GM21515 (cell line): ENCODE measurements at regions not wholly inside any gene's neighbourhood (a gene's known extent, or its start where the extent isn't known, plus 50 kb on each side); places are given as distances from the start of the nearest gene placed in this dataset.
"Not testable (repeated sequence)": the region's sequence is repeated elsewhere in the genome, so short reads cannot be mapped to it uniquely, and the experiment has no call there.

ENCODE experiments used
- ATAC-seq: cut with Tn5 transposase; IDR thresholded peaks from one replicate; pipeline ENCODE4 v1.9.1; 2021; ENCODE audit not compliant: unreplicated experiment

DNA sequence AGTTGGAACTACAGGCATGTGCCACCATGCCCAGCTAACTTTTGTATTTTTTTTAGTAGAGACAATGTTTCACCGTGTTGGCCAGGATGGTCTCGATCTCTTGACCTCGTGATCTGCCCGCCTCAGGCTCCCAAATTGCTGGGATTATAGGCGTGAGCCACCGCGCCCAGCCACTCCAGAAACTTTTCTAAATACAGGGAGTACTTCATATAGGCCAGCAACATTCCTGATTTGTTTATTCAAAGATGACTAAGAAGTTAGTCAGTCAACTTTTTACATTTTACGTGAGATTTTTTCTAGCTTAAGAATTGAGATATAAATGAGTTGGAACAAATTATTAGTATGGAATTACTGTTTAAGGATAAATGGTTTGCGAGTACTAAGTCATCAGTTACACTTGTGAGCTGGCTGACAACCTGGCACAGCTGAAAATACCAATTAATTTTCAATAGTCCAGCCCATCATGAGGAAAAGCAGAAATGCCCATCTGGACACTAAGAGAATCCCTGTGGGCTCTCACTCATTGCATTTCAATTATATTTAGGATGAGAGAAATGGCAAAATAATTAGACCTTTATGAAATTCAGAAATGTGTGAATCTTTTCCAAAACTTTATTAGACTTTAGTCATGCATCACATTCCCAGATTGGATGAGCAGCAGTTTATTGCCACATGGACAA is 430.8 kb upstream of the SPATA31A3 start:
- not testable (repeated sequence) for ATAC-seq

DNA sequence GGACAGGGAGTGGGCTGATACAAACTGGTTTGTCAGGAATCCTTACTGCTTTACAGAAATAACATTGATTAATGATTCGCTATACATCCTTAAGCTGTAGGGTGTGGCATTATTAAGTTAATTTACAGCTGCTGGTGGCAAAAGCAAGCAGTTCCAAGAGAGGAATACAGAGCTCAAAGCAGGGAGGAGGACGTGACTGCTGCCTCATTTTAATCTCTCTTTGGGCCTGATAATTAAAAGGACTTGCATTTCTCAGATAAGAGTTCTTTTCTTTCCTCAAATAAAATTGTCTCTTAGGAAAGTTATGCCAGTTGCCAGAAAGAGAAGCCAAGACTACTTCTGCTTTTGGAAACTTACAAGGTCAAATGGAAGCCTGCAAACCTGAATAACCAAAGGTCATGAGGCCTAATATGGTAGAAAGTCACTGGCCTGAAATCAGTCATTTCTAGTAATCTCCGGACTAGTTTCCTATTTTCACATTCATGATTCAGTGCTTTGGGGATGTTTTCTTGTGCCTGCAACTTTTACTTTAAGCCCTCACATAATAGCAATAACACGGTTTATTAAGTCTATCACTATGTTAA is 426.2 kb upstream of the SPATA31A3 start:
- not testable (repeated sequence) for ATAC-seq

DNA sequence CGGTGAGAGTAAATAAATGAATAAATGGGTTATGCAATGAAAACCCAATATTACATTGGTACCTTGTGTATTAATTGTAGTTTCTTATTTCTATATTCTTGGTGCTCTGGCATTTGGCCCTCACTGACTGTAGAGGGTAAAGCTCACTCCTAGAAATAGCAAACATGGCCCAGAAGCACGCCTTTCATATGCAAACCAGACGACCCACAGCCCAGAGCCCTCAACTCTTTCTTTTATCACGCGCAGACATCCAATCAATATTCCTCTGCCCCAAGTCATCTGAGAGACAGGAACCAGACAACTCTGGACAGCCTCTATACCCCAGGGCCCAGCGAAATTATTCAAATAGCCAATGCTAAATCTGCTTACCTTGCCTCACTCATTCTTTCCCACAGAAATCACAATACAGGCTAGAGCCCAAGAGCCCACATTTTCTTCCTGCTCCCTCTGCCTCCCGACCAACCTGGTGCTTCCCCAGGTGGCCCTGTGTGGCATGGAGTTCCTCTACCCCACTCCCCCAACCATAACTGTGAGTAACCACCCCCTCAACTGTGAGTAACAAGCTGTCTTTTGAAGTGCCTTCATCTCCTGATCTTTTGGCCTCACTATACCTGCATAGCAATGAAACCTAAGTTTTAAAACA is 425.1 kb upstream of the SPATA31A3 start:
- not testable (repeated sequence) for ATAC-seq

DNA sequence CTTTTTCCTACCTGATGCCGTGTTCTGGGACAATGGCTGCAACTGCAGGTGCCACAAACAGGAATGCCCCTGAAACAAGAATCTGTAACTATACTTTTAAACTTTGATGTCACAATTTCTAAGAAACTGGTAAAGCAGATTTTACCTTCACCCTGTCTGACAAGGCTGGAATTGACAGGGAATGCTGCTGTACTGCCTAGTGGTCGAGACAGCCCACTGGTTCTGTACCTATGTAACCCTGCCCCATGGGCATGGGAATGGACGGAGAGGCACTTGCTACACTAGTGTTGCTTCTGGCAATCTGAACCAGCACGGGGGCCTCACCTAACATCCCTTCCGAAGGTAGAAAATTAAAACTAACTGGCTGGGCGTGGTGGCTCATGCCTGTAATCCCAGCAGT is 424.3 kb upstream of the SPATA31A3 start:
- not testable (repeated sequence) for ATAC-seq

DNA sequence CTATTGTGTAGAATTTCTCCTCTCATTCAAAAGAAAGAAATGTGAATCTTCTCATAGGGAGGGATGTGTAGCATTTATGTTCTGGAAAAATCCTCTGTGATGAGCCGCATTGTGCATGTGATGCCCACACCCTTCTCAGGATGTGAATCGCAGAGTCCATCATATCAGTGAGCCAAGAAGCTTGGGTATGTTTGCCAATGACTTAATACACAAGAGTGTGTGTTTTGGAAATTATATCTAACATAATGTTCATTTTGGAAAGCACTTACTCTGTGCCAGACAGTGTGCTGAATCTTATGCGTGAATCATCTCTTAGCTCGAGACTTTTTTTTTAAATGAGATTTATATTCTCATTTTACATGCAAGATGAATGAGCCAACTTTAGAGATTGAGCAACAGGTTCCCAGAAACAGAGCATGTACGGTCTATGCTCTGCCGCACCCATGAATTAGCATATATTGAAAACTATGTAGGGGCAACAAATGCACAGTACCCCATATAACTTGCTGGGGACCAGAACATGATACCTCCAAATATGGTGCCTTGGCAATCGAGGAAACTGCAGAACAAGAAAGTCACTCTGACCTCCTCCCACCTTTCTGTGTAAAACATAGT is 418.4 kb upstream of the SPATA31A3 start:
- ATAC-seq: not testable (repeated sequence)

DNA sequence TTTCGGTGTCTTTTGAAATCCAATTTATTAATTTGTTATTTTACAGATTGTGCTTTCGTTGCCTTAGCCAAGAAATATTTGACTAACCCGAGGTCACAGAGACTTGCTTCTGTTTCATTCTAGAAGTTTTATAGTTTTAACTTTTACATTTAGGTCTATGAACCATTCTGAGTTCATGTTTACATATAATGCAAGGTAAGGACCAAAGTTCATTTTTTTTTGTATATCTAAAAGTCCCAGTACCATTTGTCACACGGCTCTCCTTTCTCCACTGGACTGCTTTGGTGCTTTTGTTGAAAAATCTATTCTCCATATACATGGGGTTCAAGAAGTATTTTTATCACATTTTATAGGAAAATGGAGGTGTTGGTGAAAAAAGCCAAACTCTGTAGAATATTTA is 411.4 kb upstream of the SPATA31A3 start:
- ATAC-seq: not testable (repeated sequence)

DNA sequence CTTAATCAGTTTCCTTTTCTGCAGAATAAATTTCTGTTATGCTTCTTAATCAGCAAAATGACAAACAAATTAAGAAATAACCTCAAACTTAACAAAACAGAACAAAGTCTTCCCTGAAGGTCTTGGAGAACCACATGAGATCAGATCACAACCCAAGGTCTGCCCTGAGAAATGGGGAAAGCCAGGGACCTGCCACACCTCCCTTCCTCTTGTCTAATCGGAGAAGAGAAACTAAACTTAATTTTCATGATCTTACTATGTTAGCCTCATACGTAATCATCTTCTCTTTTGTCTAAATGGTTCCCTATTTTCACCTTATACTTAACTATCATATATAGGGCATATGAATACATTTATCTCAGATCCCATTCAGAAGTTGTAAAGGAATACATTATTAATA is 405.4 kb upstream of the SPATA31A3 start:
- not testable (repeated sequence) for ATAC-seq

DNA sequence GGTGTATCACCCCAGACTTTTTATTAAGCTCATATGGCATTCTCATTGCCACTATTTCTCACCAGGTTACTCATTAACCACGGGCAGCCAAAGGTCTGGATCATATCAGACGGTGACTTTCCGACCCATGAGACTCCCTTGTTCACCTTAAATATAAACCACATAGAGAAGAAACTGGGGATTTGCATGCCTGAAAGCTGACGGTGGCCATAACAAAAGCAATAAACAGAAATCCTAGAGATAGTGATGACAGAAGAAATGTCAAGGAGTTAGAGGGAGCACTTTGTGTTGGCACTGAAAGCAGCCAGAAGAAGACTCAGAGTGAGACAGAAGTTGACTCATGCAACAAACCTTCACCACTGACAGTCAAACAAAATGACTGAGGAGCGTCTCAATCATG is 402.4 kb upstream of the SPATA31A3 start:
- ATAC-seq: not testable (repeated sequence)

DNA sequence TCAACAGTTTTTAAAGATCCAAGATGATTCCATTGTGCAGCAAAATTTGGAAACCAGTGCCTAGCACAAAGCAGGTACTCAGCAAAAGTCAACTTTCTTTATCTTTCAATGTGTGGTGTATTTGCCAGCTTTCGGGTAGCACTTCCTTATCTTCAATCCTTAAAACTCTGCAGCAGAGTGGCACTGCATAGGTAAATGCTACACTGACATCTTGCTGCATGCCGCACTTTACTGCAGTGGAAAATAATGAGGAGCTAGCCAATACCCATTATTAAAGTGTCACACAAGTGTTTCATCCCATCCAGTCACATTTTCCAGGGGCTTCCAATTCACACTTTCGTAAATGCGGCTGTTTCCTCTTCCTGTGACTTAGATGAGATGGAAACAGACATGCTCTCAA is 401.7 kb upstream of the SPATA31A3 start:
- ATAC-seq: not testable (repeated sequence)

DNA sequence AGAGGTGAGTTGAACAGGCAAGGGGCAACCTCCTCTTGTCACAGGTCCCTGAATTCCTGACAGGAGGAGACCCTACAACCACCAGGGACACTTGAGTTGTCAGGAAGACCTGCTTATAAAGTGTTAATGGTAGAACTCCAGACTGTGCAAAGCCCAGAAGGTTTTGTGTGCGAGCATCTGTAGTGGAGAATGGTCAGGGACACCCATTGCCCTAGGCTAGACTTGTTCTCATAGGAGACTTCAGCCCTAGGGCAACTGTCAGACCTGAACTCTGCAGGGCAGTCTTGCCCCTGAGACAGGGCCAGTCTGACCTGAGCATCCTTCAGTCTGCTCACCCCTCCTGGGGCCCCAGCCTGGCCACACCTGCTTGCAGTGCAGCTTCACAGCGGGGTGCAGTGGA is 377.3 kb upstream of the SPATA31A3 start:
- not testable (repeated sequence) for ATAC-seq

DNA sequence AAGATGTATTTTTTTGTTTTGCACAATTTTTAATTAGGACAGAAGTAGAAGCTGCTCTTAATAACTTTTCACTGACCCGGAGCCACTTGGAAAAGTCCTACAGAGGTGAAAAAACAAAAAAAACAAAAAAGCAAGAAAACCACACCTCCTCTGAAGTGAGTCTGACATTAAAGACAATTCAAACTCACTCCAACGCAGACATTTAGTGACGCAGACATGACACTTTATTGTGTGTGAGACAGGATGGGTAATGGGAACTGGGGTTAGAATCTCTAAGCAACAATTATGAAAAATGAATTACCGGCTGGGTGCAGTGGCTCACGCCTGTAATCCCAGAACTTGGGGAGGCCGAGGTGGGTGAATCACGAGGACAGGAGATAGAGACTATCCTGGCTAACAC is 370.0 kb upstream of the SPATA31A3 start:
- not testable (repeated sequence) for ATAC-seq

DNA sequence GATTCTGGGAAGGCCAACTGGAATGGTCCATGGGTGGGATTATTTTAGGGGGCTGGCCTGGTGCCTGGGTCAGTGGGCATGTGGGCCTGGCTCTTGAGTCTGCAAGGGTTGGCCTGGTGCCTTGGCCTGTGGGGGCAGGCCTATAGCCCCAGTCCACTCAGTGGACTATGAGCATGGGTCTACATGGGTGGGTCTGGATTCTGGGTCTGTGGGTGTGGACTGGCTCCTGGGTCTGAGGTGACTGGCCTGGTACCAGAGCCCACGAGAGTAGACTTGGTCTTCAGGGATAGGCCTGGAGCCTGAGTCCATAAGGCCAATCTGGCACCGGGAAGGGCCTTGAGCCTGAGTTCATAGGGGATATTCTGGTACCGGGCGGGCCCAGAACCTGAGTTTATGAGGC is 361.6 kb upstream of the SPATA31A3 start:
- not testable (repeated sequence) for ATAC-seq

DNA sequence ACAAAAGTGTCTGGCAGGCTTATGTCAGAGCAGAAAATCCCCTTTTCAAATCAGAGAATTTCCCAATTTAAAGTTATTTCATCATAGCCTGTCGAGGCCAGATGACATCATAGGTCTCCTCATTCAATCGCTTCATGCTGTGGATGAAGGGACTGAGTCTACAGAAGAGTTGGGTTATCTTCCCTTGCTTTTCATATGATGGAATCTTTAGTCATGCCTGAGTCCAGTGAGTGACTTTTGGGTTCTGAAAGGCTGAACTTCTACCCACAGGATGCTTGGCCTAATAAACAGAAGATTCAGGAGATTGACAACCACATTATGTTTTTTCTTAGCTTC is 357.0 kb upstream of the SPATA31A3 start:
- ATAC-seq: not testable (repeated sequence)

DNA sequence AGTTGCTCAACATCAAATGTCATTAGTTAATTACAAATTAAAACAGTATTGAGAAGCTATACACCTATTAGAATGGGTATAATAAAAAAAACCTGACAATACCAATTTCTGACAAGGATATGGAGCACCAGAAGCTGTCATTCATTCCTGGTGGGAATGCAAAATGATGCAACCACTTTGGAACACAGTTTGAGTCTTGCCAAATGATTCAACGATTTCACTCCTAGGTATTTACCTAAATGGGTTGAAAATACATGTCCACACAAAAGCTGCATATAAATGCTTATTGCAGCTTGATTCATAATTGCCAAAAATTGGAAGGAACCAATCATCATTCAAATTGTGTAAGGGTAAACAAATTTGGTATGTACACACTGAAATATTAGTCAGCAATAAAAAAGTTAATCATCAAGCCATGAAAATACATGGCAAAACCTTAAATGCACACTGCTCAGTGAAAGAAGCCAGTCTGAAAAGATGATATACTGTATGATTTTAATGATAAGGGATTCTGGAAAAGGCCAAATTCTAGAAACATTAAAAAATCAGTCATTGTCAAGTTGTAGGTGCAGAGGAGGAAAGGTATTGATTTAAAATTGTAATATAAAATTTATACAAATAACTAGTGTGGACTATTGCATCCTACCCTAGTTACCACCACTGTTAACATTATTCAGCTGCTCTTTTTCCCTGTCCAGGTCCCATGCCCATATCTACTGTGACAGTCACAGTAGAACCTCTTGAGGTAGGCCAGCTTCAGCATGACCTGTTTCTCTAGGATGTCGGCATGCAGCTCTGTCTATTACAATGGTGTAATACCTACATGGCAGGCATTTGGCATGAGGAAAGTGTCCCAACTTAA is 356.4 kb upstream of the SPATA31A3 start:
- ATAC-seq: not testable (repeated sequence)

DNA sequence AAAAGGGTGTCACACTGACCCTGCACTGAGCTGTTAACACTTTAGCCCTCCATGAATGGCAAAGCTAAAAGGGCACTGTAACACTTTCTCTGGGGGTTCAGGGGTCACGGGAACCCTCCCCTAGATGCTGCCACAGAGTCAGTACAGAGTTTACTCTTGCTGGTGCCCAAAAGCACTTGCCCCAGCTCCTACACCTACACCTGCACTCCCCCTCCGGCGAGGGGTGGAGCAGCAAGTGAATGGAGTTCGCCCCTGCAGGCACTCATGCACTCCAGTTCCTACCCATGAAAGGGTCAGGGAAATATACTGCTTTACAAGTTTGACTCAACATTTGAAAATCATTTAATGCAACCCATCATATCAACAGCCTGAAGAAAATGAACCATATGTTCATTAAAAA is 355.7 kb upstream of the SPATA31A3 start:
- not testable (repeated sequence) for ATAC-seq

DNA sequence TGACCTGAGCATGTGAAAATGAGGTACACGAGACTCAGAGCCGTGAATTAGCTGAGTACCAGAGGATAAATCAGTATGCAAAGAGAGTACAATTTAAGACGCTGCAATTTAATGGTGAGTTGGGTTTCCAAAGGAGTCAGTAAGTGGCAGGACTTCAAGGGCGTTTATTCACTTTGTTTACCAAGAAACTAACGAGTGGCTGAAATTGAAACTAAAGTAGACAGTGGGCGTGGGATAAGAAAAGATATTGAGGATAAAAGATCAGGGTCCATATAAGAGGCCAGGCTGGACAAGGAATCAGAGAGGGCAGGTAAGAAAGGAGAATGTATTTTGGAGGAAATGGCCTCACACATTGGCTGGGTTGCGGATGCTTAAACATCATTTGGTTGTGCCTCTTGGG is 346.9 kb upstream of the SPATA31A3 start:
- ATAC-seq: not testable (repeated sequence)

DNA sequence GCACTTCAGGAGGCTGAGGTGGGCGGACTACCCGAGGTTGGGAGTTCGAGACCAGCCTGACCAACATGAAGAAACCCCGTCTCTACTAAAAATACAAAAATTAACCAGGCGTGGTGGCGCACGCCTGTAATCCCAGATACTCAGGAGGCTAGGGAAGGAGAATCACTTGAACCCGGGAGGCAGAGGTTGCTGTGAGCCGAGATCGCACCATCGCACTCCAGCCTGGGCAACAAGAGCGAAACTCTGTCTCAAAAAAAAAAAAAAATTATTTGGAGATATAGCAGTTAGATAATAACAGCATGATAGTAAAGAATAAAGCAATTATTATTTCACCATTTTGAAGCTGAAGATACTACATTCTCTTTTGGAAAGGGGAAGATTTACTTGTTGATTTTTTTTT is 345.9 kb upstream of the SPATA31A3 start:
- ATAC-seq: not testable (repeated sequence)

DNA sequence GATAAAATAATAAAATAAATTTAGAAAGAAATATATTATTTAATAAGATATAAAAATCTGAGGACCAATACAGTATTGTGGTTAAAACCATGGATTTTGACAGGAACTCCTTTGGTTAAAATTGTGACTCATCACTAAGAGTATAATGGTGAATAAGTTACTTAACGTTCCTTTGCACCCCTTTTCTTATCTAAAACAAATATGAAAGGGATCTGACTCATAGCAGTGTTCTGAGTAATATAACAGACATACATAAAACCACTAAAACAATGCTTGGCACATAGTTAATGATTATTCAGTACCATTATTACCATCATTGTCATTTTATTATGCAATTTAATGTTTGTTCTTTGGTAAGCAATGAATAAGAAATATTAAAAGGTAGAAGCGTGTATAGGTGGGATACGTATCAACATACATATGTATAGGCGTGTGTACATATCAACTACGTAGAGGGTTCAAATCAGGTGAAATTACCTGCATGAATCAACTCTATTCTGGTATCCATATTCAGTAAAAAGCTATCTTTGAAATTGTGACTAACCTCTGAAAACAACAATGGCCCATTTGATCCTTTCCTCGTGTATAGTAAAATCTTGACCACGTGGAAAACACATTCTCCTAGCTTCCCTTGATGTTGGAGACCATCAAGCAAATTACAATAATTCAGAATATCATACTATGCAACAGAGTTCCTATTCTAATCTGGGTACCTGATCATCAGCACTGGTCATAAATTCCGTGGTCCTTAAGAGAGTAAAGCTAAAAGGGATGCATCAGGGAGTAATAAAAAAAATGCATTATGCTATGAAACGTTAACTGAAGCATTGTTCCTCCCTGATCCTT is 342.6 kb upstream of the SPATA31A3 start:
- not testable (repeated sequence) for ATAC-seq

DNA sequence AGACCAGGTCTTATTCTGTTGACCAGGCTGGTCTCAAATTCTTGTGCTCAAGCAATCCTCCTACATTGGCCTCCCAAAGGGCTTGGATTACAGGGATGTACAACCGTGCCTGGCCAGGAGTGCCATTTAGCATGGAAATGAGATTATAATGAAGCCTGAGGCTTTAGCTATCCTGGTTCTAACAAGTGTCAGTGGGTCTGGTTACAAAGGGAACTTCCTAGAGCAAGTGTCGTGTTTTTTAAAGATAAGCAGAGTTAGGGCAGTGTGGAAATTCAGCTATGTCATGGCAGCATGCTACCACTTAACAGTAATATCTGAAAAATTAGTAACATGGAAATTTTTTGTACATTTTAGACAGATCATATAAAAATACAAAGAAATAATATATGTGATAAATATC is 339.3 kb upstream of the SPATA31A3 start:
- not testable (repeated sequence) for ATAC-seq

DNA sequence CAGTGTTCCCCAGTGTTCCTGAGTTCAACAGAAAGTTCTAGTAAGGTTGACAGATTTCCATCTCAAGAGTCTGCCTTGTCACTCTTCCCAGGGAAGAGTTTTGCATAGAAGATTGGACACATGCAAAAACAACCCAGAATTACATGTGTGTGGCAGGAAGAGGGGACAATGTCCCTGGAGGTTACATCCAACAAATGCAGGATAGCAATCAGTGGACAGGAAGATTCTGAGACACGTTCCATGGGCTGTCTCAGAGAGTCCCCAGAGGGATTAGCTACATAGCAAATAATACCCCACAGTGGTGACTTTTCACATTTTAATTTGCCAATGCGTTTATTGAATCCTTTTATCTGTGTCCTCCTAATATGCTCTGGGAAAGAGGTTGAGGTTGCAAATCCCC is 321.1 kb upstream of the SPATA31A3 start:
- ATAC-seq: not testable (repeated sequence)
